HG02763 (cell line): ENCODE measurements at regions not wholly inside any gene's neighbourhood (a gene's known extent, or its start where the extent isn't known, plus 50 kb on each side); places are given as distances from the start of the nearest gene placed in this dataset.
"Not testable (repeated sequence)": the region's sequence is repeated elsewhere in the genome, so short reads cannot be mapped to it uniquely, and the experiment has no call there.

ENCODE experiments used
- ATAC-seq: cut with Tn5 transposase; IDR thresholded peaks from one replicate; pipeline ENCODE4 v1.9.1; 2021; ENCODE audit warnings: mild to moderate bottlenecking, moderate library complexity; ENCODE audit not compliant: unreplicated experiment

GRCh38 chr15:44904651-44905340 lies 51.7 kb upstream of the TERB2 start:
- ATAC-seq: not testable (repeated sequence)
